Hepatocyte (in vitro differentiated cells): ENCODE measurements at regions not wholly inside any gene's neighbourhood (a gene's known extent, or its start where the extent isn't known, plus 50 kb on each side); places are given as distances from the start of the nearest gene placed in this dataset.

ENCODE experiments used
- DNase-seq: peaks from one replicate; pipeline ENCODE4 v3.0.0-alpha.2; 2016; ENCODE audit warnings: low spot score
- H2AFZ ChIP-seq: fragments of 200-600 bp; sonication (generic); 2 replicates; pipeline ENCODE4 v1.6.0; 2016; ENCODE audit warnings: antibody characterized with exemption, mild to moderate bottlenecking
- H3K27ac ChIP-seq: fragments of 200-600 bp; sonication (generic); 2 replicates; pipeline ENCODE4 v1.5.1; 2016; ENCODE audit warnings: mild to moderate bottlenecking
- H3K27me3 ChIP-seq: fragments of 200-600 bp; sonication (generic); 2 replicates; pipeline ENCODE4 v1.6.1; 2016
- H3K36me3 ChIP-seq: fragments of 200-600 bp; sonication (generic); replicated peaks from 2 replicates; pipeline ENCODE4 v1.5.1; 2016; ENCODE audit warnings: low read depth; ENCODE audit not compliant: insufficient read depth
- H3K4me1 ChIP-seq: fragments of 200-600 bp; sonication (generic); 2 replicates; pipeline ENCODE4 v1.5.1; 2016; ENCODE audit warnings: mild to moderate bottlenecking, moderate library complexity; ENCODE audit not compliant: insufficient read depth
- H3K4me2 ChIP-seq: fragments of 200-600 bp; sonication (generic); 2 replicates; pipeline ENCODE4 v1.6.0; 2016
- H3K4me3 ChIP-seq: fragments of 200-600 bp; sonication (generic); 2 replicates; pipeline ENCODE4 v1.5.1; 2016; ENCODE audit warnings: mild to moderate bottlenecking
- H3K79me2 ChIP-seq: fragments of 200-600 bp; sonication (generic); 2 replicates; pipeline ENCODE4 v1.6.0; 2017; ENCODE audit warnings: mild to moderate bottlenecking
- H3K9me2 ChIP-seq: fragments of 200-600 bp; sonication (generic); replicated peaks from 2 replicates; pipeline ENCODE4 v1.6.0; 2017; ENCODE audit warnings: mild to moderate bottlenecking; ENCODE audit not compliant: insufficient read depth
- H3K9me3 ChIP-seq: fragments of 200-600 bp; sonication (generic); 2 replicates; pipeline ENCODE4 v1.5.1; 2016; ENCODE audit warnings: low read depth, mild to moderate bottlenecking
- H4K20me1 ChIP-seq: fragments of 200-600 bp; sonication (generic); 2 replicates; pipeline ENCODE4 v1.6.0; 2016; ENCODE audit warnings: mild to moderate bottlenecking; ENCODE audit not compliant: insufficient read depth, poor library complexity, severe bottlenecking
- EZH2 ChIP-seq: fragments of 200-600 bp; sonication (generic); IDR thresholded peaks from 2 replicates; pipeline ENCODE4 v1.6.1; 2016; ENCODE audit warnings: antibody characterized with exemption, mild to moderate bottlenecking, borderline replicate concordance
- EZH2phosphoT487 ChIP-seq: fragments of 200-600 bp; sonication (generic); IDR thresholded peaks from one replicate; pipeline ENCODE4 v1.6.1; 2018; ENCODE audit warnings: antibody characterized with exemption, mild to moderate bottlenecking, low read depth, moderate library complexity; ENCODE audit not compliant: unreplicated experiment, severe bottlenecking
- WGBS: methylation state at CpG from one replicate; pipeline ENCODE4 v1.1.6; 2016; ENCODE audit warnings: low lambda C conversion rate; ENCODE audit errors: missing lambda C conversion rate; 5-methylcytosine and 5-hydroxymethylcytosine counted together
- TF ChIP-seq, protein P1 (sequence below): fragments of 200-600 bp; sonication (generic); IDR thresholded peaks from 2 replicates; pipeline ENCODE4 v1.5.1; 2016; ENCODE audit warnings: antibody characterized with exemption, mild to moderate bottlenecking; ENCODE audit not compliant: poor library complexity

DNA sequence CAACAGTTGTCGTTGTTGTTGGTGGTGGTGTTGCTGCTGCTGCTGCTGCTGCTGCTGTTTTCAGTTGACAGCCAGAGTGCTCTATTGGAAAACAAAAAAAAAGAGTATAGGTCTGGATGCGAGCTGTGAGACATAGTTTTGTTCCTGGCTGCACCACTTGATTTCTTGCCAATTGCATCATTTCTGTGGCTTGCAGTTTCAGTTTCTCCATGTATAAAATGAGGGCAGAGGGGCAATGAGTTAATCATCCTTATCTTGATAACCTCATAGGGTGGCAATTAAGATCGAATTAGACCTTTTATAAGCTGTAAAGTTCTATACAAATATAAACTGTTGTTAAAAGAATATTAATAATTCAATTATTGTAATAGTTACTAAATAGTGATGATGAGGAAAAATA is 156.7 kb downstream of the DMRTA2 start:
- TF ChIP-seq EZH2 (no peak), EZH2phosphoT487 (no peak)
- TF ChIP-seq, protein P1, sequence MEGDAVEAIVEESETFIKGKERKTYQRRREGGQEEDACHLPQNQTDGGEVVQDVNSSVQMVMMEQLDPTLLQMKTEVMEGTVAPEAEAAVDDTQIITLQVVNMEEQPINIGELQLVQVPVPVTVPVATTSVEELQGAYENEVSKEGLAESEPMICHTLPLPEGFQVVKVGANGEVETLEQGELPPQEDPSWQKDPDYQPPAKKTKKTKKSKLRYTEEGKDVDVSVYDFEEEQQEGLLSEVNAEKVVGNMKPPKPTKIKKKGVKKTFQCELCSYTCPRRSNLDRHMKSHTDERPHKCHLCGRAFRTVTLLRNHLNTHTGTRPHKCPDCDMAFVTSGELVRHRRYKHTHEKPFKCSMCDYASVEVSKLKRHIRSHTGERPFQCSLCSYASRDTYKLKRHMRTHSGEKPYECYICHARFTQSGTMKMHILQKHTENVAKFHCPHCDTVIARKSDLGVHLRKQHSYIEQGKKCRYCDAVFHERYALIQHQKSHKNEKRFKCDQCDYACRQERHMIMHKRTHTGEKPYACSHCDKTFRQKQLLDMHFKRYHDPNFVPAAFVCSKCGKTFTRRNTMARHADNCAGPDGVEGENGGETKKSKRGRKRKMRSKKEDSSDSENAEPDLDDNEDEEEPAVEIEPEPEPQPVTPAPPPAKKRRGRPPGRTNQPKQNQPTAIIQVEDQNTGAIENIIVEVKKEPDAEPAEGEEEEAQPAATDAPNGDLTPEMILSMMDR: no peak
- no peak overlapping the region for H3K27ac ChIP-seq
- H2AFZ ChIP-seq: no peak overlapping the region
- no peaks in the 10 kb centered on the region for H3K9me3 ChIP-seq
- H3K9me2 ChIP-seq: no peaks in the 10 kb centered on the region
- 42% methylated on average over 3 of the region's 3 CpGs for WGBS
- H3K36me3 ChIP-seq: no peaks in the 10 kb centered on the region
- no peak overlapping the region for H3K4me3 ChIP-seq
- DNase-seq: no peak
- no peaks in the 10 kb centered on the region for H3K27me3 ChIP-seq
- H4K20me1 ChIP-seq: no peaks in the 10 kb centered on the region
- no peak overlapping the region for H3K4me2 ChIP-seq
- H3K79me2 ChIP-seq: no peaks in the 10 kb centered on the region
- no peaks in the 10 kb centered on the region for H3K4me1 ChIP-seq

DNA sequence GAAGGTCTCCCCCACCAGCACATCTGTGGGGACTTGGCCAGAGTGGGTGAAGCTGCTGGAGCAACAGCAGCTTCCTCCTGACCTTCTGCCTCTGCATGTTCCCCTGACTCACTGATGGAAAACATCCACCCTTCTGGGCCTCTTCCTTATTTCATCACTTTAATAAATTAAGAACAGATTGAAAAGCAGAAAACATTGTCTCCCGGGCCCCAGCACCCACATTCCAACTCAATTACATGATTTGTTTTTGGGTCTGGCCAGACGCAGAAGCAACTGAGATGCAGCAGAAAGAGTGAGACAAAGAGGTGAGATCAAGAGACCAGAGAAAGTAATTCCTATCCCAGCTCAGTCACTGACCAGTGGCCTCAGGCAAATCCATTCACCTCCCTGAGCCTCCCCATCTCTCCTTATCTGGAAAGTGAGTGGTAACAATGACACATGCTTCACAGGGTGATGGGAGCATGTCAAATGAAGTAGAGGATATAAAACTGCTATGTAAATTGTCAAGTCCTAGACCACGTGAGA is 157.1 kb downstream of the ELAVL4 start:
- WGBS: 42% methylated on average over 3 of the region's 3 CpGs
- H2AFZ ChIP-seq: no peak overlapping the region
- no peak overlapping the region for H3K27ac ChIP-seq
- TF ChIP-seq EZH2phosphoT487 (no peak), EZH2 (no peak)
- TF ChIP-seq, protein P1: no peak
- no peaks in the 10 kb centered on the region for H3K27me3 ChIP-seq
- no peaks in the 10 kb centered on the region for H3K9me2 ChIP-seq
- no peak for DNase-seq
- H3K9me3 ChIP-seq: no peaks in the 10 kb centered on the region
- H3K4me3 ChIP-seq: no peak overlapping the region
- H3K79me2 ChIP-seq: no peaks in the 10 kb centered on the region
- no peaks in the 10 kb centered on the region for H4K20me1 ChIP-seq
- H3K4me2 ChIP-seq: no peak overlapping the region
- H3K4me1 ChIP-seq: no peaks in the 10 kb centered on the region
- H3K36me3 ChIP-seq: no peaks in the 10 kb centered on the region

- Histone ChIP-seq H3K27me3 (no peaks in the 10 kb centered on the region), H3K9me3 (no peaks in the 10 kb centered on the region), H3K27ac (no peak overlapping the region), H3K4me2 (no peak overlapping the region), H3K4me3 (no peak overlapping the region), H3K36me3 (no peaks in the 10 kb centered on the region), H3K9me2 (no peaks in the 10 kb centered on the region), H3K79me2 (no peaks in the 10 kb centered on the region), H4K20me1 (no peaks in the 10 kb centered on the region), H3K4me1 (no peaks in the 10 kb centered on the region), H2AFZ (no peak overlapping the region)
- TF ChIP-seq EZH2 (no peak), EZH2phosphoT487 (no peak)
- TF ChIP-seq, protein P1: no peak
- WGBS: 59% methylated on average over 1 of the region's 1 CpG
- no peak for DNase-seq
These were observed 155.9 kb downstream of the ELAVL4 start for GRCh38 chr1:50264590-50264989.

DNA sequence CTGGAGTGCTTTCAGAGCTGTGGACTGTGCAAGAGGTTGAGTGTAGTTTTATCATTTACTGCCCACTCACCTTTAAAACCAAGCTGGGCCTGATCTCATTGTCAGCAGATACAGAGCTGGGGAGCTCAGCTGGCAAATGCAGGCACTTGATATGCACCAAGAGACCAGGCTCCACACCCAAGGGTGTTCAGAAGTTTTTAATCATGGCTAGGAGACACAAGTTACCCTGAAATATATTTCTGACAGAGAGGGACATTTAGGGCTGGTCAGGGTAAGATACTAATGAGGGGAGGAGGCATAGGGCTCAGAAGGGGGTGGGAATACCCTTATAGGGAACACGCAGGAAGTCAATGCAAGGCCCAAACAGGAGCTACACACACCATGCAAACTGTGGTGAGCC is 153.7 kb downstream of the ELAVL4 start:
- Histone ChIP-seq H4K20me1 (no peaks in the 10 kb centered on the region), H3K36me3 (no peaks in the 10 kb centered on the region), H3K27ac (no peak overlapping the region), H3K4me3 (no peak overlapping the region), H3K9me2 (no peaks in the 10 kb centered on the region), H3K4me1 (no peaks in the 10 kb centered on the region), H3K4me2 (no peak overlapping the region), H3K27me3 (no peaks in the 10 kb centered on the region), H3K79me2 (no peaks in the 10 kb centered on the region), H3K9me3 (no peaks in the 10 kb centered on the region), H2AFZ (no peak overlapping the region)
- DNase-seq: no peak
- WGBS: 56% methylated on average over 1 of the region's 1 CpG
- TF ChIP-seq EZH2: no peak
- no peak for TF ChIP-seq EZH2phosphoT487
- TF ChIP-seq, protein P1: no peak
